ENCODE measurements at regions not wholly inside any gene's neighbourhood (a gene's known extent, or its start where the extent isn't known, plus 50 kb on each side); places are given as distances from the start of the nearest gene placed in this dataset.

DNA sequence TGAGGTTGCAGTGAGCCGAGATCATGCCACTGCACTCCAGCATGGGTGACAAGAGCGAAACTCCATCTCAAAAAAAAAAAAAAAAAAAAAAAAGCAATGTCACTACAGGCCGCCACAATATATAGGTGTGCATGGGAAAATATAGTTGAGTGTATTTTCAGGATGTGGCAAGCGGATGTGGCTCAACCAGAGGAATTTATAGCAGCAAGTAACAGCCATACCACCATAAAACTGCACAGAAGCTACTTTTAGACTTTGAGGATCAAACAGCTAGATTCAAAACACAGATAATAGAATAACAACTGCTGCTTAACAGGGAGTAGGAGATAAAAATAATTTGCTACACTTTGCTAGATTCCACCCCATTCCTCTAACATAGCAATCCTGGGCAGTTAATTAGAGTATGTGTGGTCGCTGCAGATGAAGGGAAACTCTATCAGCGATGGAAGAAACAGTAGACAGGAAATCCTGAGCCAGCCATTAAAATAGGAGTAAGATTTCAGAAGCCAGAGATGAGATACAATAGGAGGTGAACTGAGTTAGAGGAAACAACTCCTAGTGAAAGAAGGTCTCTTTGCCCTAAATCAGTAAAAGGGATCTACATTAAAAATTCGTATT, 318.7 kb upstream of the STT3B start:
- DNase-seq (ENCODE audit: extremely low read depth in 1 of 2, low read depth in 1 of 2): no peak

DNA sequence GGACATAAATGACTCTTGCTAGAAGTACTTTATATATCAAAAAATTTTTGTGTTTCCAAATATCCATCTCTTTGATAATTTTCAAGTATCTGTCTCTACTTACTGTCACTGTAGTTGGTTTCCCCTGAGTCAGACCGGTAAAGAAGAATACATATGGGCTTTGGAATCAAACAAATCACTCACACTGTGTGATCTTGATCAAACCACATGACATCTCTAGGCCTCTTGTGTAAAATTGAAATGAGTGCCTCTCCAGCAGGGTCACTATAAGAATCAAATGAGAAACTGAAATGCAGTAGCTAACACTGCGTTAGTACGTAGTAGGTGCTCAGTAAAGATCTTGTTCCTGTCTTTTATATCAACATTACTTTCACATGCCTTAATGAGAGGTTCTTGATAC, 314.6 kb upstream of the STT3B start:
- no peak for DNase-seq (ENCODE audit: extremely low read depth in 1 of 2, low read depth in 1 of 2)

DNA sequence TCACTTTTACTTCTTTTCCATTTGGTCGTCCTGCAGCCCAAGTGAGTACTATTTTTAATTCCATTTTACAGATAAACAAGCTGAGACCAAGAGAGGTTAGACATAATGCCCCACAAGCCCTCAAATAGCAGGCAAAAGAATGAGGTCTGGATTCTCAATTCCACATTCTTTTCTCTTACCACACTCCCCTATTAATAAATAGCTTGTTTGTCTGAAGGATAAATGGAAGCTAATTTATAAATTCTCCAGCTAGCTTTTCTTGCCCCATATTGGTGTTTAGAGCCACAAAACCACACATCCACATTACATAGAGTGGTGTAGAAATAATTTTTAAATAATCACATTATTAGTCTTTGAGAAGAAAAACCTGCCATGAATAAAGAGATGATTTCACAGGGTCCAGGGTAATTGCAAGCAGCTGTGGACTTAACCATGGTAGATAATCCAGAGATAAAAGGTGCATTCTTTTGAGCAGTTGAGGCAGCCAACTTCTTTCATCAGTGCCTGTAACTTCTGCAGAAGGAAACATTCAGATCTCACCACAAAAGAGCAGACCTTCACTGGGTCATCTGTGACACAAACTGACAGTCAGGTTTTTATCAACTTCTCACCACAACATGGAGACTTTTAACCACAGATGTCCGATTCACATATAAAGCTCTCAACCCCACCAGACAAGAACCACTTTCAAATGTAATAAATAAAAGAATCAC, 313.4 kb upstream of the STT3B start:
- no peak for DNase-seq (ENCODE audit: extremely low read depth in 1 of 2, low read depth in 1 of 2)

DNA sequence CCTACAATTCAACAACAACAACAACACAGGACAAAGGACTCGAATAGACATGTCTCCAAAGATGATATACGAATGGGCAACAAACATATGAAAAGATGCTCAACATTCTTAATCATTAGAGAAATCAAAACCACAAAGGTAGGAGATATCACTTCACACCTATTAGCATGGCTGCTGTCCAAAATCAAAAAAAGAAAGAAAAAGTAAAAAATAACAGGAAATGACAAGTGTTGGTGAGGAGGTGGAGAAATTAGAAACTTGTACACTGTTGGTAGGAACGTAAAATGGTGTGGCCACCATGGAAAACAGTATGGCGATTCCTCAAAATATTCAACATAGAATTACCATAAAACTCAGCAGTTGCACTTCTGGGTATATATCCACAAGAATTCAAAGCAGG, 312.3 kb upstream of the STT3B start:
- no peak for DNase-seq (ENCODE audit: extremely low read depth in 1 of 2, low read depth in 1 of 2)

DNA sequence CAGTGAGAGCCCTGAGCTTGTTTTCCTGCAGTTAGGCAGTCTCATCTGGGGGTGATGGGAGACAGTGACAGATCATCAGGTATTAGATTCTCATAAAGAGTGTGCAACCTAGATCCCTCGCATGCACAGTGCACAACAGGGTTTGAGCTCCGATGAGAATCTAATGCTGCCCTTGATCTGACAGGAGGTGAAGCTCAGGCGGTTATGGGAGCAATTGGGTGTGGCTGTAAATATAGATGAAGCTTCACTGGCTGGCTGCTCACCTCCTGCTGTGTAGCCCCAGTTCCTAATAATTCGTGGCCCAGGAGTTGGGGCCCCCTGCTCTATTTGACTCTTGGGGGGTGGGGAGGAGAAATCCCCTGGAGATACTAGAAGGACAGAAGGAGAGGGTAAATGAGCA, 309.4 kb upstream of the STT3B start:
- no peak for DNase-seq (ENCODE audit: extremely low read depth in 1 of 2, low read depth in 1 of 2)

DNA sequence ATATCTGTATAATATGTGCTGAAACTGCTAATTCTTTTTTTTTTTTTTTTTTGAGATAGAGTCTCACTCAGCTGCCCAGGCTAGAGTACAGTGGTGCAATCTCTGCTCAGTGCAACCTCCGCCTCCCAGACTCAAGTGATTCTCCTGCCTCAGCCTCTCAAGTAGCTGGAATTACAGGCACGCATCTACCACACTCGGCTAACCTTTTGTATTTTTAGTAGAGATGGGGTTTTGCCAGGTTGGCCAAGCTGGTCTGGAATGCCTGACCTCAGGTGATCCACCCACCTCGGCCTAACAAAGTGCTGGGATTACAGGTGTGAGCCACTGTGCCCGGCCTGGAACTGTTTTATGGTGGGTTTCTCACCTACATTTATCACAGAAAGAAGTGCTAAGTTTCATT, 307.8 kb upstream of the STT3B start:
- no peak for DNase-seq (ENCODE audit: extremely low read depth in 1 of 2, low read depth in 1 of 2)

DNA sequence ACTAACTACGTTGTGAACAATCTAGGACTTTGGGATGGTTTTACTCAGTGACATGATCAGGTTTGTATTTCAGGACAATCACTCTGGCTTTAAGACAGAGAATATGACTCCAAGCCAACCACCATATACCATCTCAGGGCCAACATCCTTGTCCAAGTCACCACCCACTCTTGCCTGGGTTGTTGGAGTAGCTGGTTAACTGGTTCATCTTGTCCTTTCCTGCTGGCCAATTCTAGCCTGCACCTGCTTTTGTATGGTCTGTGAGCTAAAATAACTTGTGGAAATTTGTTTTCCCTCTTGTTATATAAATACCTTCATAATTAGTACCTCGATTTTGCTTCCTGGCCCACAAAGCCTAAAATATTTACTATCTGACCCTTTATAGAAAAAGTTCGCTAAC, 306.8 kb upstream of the STT3B start:
- no peak for DNase-seq (ENCODE audit: extremely low read depth in 1 of 2, low read depth in 1 of 2)

DNA sequence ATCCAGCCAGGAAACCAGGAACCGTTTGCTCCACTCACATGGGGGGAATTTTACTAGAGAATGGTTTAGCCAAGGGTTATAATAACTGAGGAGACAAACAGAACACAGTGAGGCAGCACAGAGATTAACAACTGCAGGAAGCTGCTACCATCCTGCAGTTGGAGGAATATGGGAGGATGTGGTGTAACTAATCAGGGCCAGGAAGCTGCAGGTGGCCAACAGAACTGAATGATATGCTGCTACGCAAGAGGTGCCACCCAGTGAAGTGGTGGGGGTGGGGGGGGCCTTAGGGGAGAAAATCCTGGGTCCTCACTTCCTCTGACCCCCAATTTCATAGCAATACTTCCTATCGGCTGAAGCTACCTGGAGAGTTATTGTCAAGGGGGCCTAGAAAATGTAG, 306.4 kb upstream of the STT3B start:
- DNase-seq (ENCODE audit: extremely low read depth in 1 of 2, low read depth in 1 of 2): no peak

DNA sequence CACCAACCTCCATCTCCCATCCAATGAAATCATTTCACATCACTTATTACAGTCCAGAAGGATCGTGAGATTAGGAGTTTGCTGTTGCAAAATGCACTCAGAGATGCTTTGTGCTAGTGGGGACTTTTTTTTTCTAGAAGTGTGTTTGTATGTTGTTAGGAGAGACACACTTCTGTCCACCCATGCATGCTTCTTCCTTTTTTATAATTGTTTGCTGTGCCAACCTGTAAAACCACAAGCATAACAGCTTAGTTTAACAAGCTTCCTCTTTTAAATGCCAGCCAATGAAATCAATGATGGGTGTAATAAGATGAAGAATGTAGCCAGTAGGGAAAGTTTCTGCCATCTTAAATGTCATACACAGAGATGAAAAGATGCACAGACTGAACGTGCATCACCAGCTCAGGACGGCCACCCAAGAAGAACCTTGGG, 305.6 kb upstream of the STT3B start:
- no peak for DNase-seq (ENCODE audit: extremely low read depth in 1 of 2, low read depth in 1 of 2)

DNA sequence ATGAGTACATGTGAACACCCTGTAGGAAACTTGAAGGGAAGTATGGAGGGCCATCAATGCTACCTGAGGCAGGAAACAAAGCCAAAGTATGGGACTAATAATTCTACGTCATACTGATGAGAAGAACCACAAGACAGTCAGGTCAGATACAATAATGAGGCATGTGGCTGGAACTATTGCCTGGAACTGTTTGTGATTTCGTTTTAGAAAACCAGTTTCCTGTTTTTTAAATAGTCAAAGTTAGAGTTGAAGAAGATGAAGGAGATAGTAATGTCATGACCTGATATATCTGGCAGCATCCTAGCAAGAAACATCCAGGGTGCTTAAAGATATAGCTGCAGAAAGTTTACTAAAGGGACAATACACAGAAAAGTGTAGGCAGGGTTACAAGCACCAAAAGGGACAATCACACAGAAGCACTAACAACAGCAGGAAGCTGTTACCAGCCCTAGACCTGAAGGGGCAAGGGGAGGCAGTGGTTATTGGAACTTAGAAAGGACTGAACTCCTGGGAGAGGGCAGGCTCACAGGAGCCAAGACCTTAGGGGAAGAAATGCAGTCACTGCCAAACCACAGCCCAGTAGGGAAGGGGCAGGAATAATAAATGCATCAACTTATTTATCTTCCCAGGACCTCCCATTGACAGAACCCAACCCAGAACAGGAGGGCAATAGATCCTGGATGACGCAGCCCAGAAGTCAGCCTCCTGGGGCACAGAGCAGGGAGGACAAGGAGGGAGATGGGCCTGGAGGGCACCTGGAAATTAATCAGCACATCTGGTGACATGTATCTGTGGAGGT, 302.1 kb upstream of the STT3B start:
- no peak for DNase-seq (ENCODE audit: extremely low read depth in 1 of 2, low read depth in 1 of 2)

DNA sequence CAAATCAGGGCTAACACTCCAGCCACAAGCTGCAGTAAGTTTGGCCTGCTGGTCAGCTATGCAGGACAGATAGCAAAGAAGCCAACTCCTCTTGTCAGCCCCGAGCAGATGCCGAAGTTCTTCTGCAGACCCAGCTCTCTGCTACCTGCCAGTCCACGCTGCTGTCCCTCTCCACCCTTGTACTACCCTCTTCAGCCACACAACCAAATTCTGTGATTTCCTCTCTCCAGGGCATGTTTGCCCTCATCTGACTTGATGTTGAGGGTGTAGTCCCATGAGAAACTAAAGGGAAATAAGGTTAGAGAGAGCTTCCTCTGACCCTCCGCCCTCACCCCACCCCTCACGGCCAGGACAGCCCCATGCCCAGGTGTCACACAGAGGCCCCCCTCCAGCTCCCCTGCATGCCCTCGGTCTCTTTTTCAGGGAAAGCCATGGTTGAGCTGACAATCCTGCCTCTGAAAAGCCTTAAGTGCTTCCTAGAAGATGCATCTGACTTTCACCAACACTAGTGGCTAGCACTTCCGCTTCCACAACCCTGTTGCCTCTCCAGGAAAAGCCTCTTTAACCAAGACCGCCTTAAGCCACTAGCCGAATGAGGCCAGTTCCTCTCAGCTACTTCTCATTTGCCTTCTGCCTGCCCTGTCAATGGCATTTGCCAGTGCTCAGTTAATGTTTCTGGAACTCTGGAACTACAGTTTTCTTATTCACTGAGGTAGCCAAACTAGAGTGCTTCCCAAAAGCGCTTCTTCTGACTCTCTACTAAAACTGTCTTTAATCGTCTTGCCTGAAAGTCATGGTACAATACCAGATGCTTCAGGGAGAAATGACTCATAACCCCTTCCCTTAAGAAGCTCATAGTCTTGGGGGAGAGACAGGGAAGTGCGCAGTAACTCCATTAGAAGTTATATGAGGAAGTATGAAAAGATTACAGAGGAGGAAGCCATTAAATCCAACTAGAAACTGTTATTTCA, 300.4 kb upstream of the STT3B start:
- DNase-seq (ENCODE audit: extremely low read depth in 1 of 2, low read depth in 1 of 2): no peak

DNA sequence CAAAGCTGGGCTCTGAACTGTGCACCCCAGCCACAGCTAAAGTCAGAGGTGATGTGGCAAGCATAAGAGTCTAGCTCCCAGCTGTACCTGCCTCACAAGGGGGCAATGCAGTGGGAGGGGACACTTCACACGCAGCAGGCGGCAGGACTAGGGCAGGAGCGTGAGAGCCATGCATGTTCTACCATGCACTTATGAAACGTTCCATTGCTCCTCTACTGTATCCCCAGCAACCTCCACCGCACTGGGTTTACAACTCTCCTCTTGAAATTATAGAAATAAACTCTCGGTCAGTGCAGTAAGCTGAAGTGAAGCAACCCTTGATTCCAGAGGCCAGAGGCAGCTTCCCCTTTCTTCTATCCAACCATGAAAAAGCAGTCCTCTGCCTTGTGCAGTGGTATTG, 298.6 kb upstream of the STT3B start:
- no peak for DNase-seq (ENCODE audit: extremely low read depth in 1 of 2, low read depth in 1 of 2)

DNA sequence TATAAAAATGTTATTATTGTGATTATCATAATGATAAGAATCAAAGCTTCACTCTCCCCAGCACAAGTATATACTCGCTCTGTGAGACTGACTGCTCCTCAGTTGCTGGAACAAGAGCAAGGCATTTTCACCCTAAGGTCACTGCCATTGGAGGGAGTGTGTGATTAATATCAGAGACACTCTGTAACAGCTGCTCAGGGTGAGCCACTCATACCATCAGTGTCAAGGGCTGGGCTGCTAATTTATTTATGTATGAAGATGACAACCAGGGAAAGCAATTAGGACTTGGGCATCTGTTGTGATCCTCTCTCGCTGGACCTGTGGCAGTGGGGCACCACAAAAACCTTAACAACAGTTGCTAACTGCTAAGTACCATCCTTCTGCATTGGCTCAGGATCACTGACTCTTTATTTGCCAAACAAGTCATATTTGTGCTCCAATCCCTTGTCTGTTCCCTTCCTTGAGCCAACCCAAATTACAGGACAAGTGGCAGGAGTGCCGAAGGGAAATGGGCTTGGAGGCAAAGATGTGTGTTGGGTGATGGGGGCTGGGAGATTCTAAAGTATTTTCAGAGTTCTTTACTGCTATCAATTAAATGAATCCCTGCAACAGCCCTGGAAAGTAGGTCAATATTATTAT, 297.5 kb upstream of the STT3B start:
- no peak for DNase-seq (ENCODE audit: extremely low read depth in 1 of 2, low read depth in 1 of 2)

DNA sequence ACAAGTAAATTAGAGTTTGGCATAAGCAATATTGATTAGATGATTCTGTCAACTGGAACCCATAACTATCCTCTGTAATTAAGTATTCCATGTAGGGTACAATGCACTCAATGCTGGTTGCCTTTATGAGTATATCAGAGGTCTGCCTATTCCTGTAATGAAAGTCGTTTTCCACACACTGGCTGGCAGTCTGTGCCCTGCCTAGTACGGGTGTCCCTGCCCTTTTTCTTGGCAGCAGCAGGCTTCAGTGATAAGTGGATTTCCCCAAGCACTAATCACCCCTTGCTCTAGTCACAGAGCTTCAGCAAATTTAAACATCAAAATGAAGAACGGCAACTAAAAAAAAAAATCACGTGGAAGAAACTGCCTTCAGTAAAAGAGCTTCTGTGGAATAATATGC, 294.8 kb upstream of the STT3B start:
- DNase-seq (ENCODE audit: extremely low read depth in 1 of 2, low read depth in 1 of 2): no peak

DNA sequence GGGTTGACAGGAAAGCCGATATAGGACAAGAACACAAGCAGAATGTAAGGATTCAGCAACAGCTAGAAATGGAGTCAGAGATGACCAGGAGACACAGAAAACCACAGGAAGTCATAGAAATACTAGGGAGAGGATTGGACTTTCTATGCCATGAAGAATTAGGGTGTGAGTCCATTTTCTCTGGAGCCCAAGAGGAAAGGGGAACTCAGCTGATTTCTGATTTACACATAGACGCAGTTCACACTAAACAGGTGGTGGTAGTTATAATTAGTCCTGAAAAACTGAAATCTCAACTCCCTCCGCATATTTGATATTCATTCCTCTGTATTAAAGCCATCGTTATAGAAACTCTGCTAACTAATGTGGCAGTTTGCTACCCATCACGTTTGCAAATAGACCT, 292.7 kb upstream of the STT3B start:
- no peak for DNase-seq (ENCODE audit: extremely low read depth in 1 of 2, low read depth in 1 of 2)

DNA sequence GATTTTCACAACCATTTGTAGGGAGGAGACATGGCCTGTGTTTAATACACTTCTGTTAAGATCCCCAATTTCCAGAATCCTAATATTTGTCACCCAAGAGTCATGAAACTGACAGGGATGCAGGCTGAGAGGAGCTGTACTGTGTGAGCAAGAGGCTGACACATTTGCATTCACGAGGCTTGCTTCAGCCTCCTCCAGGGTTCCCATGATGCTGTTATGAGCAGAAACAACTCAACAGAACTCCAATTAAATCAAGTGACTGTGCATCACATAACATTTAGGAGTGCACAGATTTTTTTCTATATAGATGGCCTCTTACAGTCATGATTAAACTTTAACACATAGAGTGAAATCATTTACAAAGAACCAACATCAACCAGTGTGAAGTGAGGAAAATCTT, 292.3 kb upstream of the STT3B start:
- DNase-seq (ENCODE audit: extremely low read depth in 1 of 2, low read depth in 1 of 2): no peak

DNA sequence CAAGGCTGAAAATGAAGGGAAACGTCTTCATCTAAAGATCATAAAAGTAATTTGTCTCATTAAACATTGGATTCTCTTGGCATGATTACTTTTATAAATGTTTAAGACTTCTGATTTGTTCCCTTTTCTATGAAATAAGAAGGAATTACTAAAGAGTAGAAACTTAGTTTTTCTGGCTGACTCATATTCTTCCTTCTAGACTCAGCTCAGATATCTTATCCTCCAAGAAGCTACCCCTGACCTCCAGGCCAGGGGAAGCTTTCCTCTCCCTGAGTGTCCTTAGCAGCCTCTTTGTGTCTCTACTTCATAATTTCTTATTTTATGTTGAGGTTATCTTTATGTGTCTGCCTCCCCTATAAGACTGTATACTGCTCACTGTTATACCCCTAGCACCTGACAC, 291.9 kb upstream of the STT3B start:
- no peak for DNase-seq (ENCODE audit: extremely low read depth in 1 of 2, low read depth in 1 of 2)

DNA sequence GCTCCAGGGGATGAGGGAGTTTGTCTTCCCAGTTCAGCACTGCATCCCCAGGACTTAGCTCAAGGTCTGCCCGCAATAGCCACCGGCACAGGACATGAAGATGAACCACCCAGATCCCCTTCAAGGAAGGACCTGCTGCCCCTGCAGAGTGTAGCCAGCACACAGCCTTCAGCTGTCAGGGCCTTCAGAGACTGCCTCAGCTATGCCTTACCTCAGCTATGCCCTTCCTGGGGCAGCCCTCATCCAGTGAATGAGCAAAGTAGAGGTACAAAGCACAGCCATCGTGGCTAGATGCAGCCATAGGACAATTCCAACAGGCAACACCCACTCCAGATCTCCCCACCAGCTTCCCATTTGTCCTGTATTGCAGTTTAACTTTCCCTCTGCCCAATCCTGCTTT, 291.2 kb upstream of the STT3B start:
- no peak for DNase-seq (ENCODE audit: extremely low read depth in 1 of 2, low read depth in 1 of 2)

DNA sequence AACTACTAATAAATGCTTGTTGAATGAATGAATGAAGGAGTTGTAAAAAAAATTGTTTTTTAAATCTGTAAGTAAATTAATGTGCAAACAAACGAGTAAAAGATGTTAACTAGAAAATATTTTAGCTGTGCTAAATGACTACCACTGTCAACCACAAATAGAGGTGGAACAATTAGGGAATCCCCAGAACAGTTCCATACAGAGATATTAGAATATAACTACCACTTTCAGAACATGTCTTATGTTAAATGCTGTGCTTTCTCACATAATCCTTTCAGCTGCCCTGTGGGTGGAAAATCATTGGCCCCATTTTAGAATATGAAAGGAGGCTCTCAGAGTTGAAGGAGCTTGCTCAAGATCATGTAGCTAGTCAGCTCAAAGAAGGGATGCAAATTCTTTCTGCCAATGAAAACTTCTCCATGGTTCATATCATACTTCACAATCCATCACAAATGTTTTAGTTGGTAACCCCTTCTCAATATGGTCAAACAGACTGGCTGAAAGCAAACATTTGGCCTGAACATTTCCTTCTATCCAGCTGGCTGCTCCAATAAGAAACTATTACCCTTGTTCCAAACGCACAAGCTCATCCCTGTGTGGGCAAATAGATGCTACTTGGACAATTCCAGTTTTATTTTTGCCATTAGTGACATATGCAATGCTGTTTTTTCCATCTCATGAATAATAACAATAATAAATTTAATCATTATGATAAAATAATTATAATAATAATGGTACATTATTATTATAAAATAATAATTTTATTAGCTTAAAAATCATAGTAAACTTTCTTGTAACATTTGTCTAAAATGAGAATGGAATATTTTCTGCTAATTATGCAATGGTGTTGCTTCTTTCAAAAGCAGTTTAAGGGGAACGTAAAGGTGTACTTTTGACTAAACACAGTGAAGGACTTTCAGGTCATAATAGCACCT, 290.4 kb upstream of the STT3B start:
- no peak for DNase-seq (ENCODE audit: extremely low read depth in 1 of 2, low read depth in 1 of 2)
